ENCODE measurements at regions not wholly inside any gene's neighbourhood (a gene's known extent, or its start where the extent isn't known, plus 50 kb on each side); places are given as distances from the start of the nearest gene placed in this dataset.

DNA sequence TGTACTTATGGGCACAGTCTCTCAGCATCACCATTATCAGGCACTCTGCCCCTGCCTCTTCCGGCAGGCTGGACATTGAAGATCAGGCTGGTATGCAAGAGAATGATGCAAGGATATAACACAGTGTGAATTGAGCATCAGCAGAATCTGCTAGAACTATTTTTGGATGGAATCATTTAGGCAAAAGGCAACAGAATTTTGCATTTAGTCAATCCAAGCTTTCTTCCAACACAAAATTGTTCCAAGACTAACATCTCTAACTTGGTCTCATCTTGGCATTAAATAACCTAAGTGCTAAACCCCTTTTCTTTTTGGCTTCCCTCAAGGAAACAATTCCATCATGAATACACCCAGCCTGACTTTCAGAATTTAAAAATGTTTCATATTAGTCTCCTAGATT, 339.9 kb downstream of the PRELID2 start:
- Histone ChIP-seq H3K9me3 (replicated peaks; ENCODE audit: control insufficient read depth, insufficient read depth, low read depth, low read length) (no peaks in the 10 kb centered on the region), H3K79me2 (ENCODE audit: control insufficient read depth, insufficient read depth, low read length) (no peaks in the 10 kb centered on the region), H3K4me2 (ENCODE audit: insufficient read depth, low read length) (no peak overlapping the region), H3K4me3 (no peak overlapping the region), H3K9ac (ENCODE audit: insufficient read depth in 1 of 2, low read depth in 2 of 2, low read length in 2 of 2) (no peak overlapping the region), H3K27me3 (ENCODE audit: control insufficient read depth in 2 of 2, insufficient read depth in 2 of 2, low read length in 2 of 2) (no peaks in the 10 kb centered on the region), H3K9me1 (ENCODE audit: control insufficient read depth, insufficient read depth, low read length) (peaks cover 4% of the 10 kb centered on the region), H4K20me1 (replicated peaks; ENCODE audit: control insufficient read depth, insufficient read depth, low read length) (no peaks in the 10 kb centered on the region), H3K4me1 (replicated peaks in 1 of 2; ENCODE audit: control insufficient read depth in 2 of 2, insufficient read depth in 2 of 2, low read length in 2 of 2) (no peaks in the 10 kb centered on the region), H3K27ac (ENCODE audit: extremely low read depth, low read depth, low read length) (no peak overlapping the region), H2AFZ (ENCODE audit: low read depth, low read length) (no peak overlapping the region), H3K36me3 (ENCODE audit: control insufficient read depth, insufficient read depth, low read length) (no peaks in the 10 kb centered on the region)
- TF ChIP-seq ZNF395 (CRISPR knock-in tag; IDR thresholded peaks at IDR 0.05) (no peak), MAFG (tag; conservative IDR thresholded peaks at IDR 0.05) (no peak), SPI1 (IDR thresholded peaks at IDR 0.05; ENCODE audit: borderline replicate concordance, low read depth, low read length) (no peak), EP400 (IDR thresholded peaks at IDR 0.05) (no peak), CHD4 (IDR thresholded peaks at IDR 0.05; ENCODE audit: insufficient read depth, insufficient replicate concordance, low read depth, low read length, poor library complexity, severe bottlenecking) (no peak)
- TF ChIP-seq, protein P1, sequence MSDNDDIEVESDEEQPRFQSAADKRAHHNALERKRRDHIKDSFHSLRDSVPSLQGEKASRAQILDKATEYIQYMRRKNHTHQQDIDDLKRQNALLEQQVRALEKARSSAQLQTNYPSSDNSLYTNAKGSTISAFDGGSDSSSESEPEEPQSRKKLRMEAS (CRISPR knock-in tag; IDR thresholded peaks at IDR 0.05): no peak
- no peak for FAIRE-seq
- no peak for DNase-seq (ENCODE audit: extremely low read depth in 1 of 4, low spot score in 3 of 4)
- intact Hi-C loops (cut with micrococcal nuclease) (no loop called here), in situ Hi-C loops (cut with MboI) (no loop called here)
- ChIA-PET CTCF (ENCODE audit: low intra/inter-chr PET ratio) (no interaction called here), POLR2A (no interaction called here)
- no peak for ATAC-seq
- WGBS (ENCODE audit: insufficient coverage, low coverage, missing lambda C conversion rate): 7% methylated on average over 1 of the region's 1 CpG
- no TSS peak for BruUV-seq (replicated peaks)

Data from K562 (cell line).